ENCODE measurements at regions not wholly inside any gene's neighbourhood (a gene's known extent, or its start where the extent isn't known, plus 50 kb on each side); places are given as distances from the start of the nearest gene placed in this dataset.
A peak's percentile ranks its signal among the peaks of the same experiment; 100 is the strongest.

DNA sequence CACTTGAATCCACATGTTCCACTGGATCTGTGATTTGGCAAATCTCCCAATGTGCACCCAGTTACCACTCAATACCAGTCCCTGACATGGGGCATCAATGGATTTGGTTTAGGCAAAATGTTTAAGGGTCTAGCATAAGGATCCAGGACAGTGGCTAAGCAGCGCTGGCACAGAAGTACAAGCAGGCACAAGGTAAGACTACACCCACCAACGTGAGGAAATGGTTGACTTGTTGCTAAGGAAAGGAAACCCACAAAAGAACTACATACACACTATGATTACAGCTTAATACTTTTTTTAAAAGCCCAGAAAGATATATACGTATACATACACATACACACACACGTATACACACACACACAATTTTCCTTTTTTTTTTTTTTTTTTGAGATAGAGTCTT is 79.0 kb downstream of the DNAAF9 start:
- H3K9me3 ChIP-seq (ENCODE audit: low read depth) = no peaks in the 10 kb centered on the region
- H3K27ac ChIP-seq = no peak overlapping the region
- H3K4me1 ChIP-seq (ENCODE audit: low read depth) = no peaks in the 10 kb centered on the region
- TF ChIP-seq, protein P1, sequence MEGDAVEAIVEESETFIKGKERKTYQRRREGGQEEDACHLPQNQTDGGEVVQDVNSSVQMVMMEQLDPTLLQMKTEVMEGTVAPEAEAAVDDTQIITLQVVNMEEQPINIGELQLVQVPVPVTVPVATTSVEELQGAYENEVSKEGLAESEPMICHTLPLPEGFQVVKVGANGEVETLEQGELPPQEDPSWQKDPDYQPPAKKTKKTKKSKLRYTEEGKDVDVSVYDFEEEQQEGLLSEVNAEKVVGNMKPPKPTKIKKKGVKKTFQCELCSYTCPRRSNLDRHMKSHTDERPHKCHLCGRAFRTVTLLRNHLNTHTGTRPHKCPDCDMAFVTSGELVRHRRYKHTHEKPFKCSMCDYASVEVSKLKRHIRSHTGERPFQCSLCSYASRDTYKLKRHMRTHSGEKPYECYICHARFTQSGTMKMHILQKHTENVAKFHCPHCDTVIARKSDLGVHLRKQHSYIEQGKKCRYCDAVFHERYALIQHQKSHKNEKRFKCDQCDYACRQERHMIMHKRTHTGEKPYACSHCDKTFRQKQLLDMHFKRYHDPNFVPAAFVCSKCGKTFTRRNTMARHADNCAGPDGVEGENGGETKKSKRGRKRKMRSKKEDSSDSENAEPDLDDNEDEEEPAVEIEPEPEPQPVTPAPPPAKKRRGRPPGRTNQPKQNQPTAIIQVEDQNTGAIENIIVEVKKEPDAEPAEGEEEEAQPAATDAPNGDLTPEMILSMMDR (IDR thresholded peaks at IDR 0.05; ENCODE audit: low read depth, low read length) = no peak
- H3K4me3 ChIP-seq = no peak overlapping the region
- H3K36me3 ChIP-seq = peaks cover 20% of the 10 kb centered on the region
- DNase-seq (ENCODE audit: low read depth in 1 of 2, low spot score in 1 of 2) = no peak
- H3K27me3 ChIP-seq = no peaks in the 10 kb centered on the region

DNA sequence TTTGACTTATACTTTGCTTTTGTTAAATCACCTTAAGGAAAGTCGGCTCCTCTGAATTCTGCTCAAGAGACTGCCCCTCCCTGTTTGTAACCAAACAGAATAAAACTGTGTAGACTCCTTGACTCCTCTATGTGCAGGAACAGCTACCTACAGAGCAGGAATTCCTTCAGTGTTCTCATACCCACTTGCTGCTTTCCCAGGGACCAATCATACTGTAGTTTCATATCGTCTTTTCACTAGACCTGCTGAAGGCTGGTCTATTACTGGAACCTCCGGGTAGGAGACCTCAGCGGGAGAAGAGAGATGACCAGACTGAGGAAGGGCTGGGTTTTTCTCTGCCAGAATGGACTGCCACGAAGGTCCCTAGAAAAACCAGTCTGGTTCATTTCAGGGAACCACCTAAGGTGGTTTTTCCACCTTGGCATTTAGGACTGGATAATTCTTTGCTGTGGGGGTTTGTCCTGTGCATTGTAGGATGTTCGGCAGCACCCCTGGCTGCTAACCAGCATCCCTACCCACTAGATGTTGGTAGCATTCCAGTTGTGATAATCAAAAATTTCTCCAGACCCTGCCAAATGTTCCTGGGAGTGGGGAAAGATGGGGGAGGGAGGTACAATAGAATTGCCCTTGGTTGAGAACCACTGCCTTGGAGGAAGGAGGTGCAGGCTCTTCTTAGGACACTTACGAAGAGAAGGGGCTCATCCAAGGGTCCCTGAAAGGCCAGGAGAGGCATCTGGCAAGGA is 80.5 kb downstream of the DNAAF9 start:
- Histone ChIP-seq H3K27ac (no peak overlapping the region), H3K36me3 (peaks cover 13% of the 10 kb centered on the region)

DNA sequence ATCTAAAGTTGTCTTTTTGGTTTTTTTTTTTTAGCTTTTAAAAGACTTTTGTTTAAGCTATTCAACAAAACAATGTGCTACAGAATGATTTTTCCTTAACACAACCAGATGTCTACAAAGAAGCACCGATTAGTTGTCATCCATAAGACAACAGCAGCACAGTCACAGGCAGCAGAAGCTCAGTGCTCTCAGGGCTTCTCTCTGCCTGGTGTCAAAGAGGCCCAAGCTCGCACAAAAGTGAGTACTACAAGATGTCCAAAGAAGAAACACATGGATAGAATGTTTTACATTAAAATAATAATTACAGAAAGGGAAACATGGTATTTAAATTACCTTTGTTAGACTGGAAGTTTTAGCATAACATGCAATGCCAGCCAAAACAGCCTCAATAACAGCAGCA is 81.6 kb downstream of the DNAAF9 start:
- H3K36me3 ChIP-seq = peaks cover 11% of the 10 kb centered on the region

More for the DNA sequence above, 80.5 kb downstream of the DNAAF9 start:
- H3K4me3 ChIP-seq = no peak overlapping the region
- H3K27me3 ChIP-seq = no peaks in the 10 kb centered on the region
- TF ChIP-seq, protein P1 (IDR thresholded peaks at IDR 0.05; ENCODE audit: low read depth, low read length) = no peak
- H3K4me1 ChIP-seq (ENCODE audit: low read depth) = no peaks in the 10 kb centered on the region
- H3K9me3 ChIP-seq (ENCODE audit: low read depth) = no peaks in the 10 kb centered on the region
- DNase-seq (ENCODE audit: low read depth in 1 of 2, low spot score in 1 of 2) = peak; percentile 9 to 47

DNA sequence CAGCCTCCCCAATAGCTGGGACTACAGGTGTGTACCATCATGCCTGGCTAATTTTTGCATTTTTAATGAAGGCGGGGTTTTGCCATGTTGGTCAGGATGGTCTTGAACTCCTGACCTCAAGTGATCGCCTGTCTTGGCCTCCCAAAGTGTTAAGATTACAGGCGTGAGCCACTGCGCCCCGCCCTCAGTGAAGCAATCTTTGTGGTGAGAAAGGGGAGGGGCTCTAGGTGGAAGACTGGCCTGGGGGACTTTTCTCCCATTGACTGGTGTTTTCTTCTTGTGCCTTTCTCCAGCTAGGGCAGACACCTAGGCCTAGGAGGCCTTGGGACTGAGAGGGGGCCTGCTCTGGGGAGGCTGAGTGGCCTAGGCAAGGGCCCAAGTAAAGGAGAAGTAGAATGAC is 84.1 kb downstream of the DNAAF9 start:
- DNase-seq (ENCODE audit: low read depth in 1 of 2, low spot score in 1 of 2) = peak in 1 of 2 donors; percentile 32
- H3K27ac ChIP-seq = no peak overlapping the region
- H3K36me3 ChIP-seq = peaks cover 6% of the 10 kb centered on the region
- TF ChIP-seq, protein P1 (IDR thresholded peaks at IDR 0.05; ENCODE audit: low read depth, low read length) = no peak
- no peaks in the 10 kb centered on the region for H3K9me3 ChIP-seq (ENCODE audit: low read depth)
- no peaks in the 10 kb centered on the region for H3K4me1 ChIP-seq (ENCODE audit: low read depth)
- no peaks in the 10 kb centered on the region for H3K27me3 ChIP-seq
- no peak overlapping the region for H3K4me3 ChIP-seq

More for the DNA sequence above, 81.6 kb downstream of the DNAAF9 start:
- DNase-seq (ENCODE audit: low read depth in 1 of 2, low spot score in 1 of 2) = no peak
- H3K27me3 ChIP-seq = no peaks in the 10 kb centered on the region
- H3K9me3 ChIP-seq (ENCODE audit: low read depth) = no peaks in the 10 kb centered on the region
- no peaks in the 10 kb centered on the region for H3K4me1 ChIP-seq (ENCODE audit: low read depth)
- no peak overlapping the region for H3K27ac ChIP-seq
- TF ChIP-seq, protein P1 (IDR thresholded peaks at IDR 0.05; ENCODE audit: low read depth, low read length) = no peak
- H3K4me3 ChIP-seq = no peak overlapping the region

DNA sequence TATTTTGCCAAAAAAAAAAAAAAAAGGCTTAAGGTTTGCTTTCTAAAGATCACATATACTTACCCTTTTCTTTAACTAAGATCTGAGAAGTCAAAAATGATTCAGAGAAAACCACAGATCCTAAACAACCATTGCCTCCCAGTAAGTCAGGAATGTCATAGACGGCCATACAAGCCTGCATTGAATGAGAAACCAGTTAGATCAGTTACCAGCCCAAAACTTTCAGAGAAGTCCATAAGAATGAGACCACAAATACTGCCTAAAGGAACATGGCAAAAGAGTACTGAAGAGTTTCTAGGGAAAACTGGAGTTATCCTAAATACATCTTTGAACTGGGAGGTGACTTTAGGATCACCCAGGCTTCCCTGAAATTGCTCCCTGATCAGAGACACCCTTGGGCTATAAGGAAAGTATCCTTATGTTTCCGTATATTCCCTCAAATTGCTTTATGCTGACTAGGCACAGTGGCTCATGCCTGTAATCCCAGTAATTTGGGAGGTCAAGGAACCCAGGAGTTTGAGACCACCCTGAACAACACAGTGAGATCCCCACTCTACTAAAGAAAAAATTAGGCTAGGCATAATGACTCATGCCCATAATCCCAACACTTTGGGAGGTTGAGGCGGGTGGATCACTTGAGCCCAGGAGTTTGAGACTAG is 79.4 kb upstream of the SLC4A11 start:
- Histone ChIP-seq H3K27ac (no peak overlapping the region), H3K4me1 (ENCODE audit: low read depth) (peaks cover 15% of the 10 kb centered on the region), H3K36me3 (peaks cover 2% of the 10 kb centered on the region), H3K27me3 (no peaks in the 10 kb centered on the region), H3K9me3 (ENCODE audit: low read depth) (no peaks in the 10 kb centered on the region), H3K4me3 (no peak overlapping the region)
- TF ChIP-seq, protein P1 (IDR thresholded peaks at IDR 0.05; ENCODE audit: low read depth, low read length) = no peak
- no peak for DNase-seq (ENCODE audit: low read depth in 1 of 2, low spot score in 1 of 2)

Measured in cardiac muscle cell (in vitro differentiated cells and primary cell).